DND-41 (cell line): ENCODE measurements at regions not wholly inside any gene's neighbourhood (a gene's known extent, or its start where the extent isn't known, plus 50 kb on each side); places are given as distances from the start of the nearest gene placed in this dataset.

Experiments
- EZH2 ChIP-seq: IDR thresholded peaks from 3 replicates; pipeline ENCODE4 v1.6.1; 2012; ENCODE audit warnings: borderline replicate concordance, low read depth, mild to moderate bottlenecking, moderate library complexity, low read length, inconsistent platforms; ENCODE audit not compliant: severe bottlenecking
- TF ChIP-seq, protein P1 (sequence below): IDR thresholded peaks from 2 replicates; pipeline ENCODE4 v1.5.1; 2012; ENCODE audit warnings: borderline replicate concordance, low read length, moderate library complexity, mild to moderate bottlenecking; ENCODE audit not compliant: poor library complexity, severe bottlenecking; ENCODE audit errors: extremely low read depth

DNA sequence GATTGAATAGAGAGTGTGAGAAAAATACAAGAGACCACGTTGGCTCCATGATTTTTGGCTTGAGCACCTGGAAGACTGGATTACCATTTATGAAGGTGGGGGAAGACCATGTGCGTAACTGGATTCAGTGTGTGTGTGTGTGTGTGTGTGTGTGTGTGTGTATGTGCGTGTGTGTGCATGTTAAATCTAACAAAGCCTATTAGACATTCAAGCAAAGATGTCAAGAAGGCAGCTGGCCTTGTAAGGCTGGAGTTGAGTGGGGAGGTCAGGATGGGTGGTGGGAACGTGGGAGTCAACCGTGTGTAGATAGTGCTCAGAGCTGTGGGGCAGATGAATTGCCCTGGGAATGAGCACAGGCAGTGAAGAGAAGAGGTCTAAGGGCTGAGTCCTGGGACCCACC is 293.8 kb upstream of the POU3F1 start:
- TF ChIP-seq EZH2, result no peak
- TF ChIP-seq, protein P1, sequence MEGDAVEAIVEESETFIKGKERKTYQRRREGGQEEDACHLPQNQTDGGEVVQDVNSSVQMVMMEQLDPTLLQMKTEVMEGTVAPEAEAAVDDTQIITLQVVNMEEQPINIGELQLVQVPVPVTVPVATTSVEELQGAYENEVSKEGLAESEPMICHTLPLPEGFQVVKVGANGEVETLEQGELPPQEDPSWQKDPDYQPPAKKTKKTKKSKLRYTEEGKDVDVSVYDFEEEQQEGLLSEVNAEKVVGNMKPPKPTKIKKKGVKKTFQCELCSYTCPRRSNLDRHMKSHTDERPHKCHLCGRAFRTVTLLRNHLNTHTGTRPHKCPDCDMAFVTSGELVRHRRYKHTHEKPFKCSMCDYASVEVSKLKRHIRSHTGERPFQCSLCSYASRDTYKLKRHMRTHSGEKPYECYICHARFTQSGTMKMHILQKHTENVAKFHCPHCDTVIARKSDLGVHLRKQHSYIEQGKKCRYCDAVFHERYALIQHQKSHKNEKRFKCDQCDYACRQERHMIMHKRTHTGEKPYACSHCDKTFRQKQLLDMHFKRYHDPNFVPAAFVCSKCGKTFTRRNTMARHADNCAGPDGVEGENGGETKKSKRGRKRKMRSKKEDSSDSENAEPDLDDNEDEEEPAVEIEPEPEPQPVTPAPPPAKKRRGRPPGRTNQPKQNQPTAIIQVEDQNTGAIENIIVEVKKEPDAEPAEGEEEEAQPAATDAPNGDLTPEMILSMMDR, result no peak
